ENCODE measurements at regions not wholly inside any gene's neighbourhood (a gene's known extent, or its start where the extent isn't known, plus 50 kb on each side); places are given as distances from the start of the nearest gene placed in this dataset.

- TF ChIP-seq SIN3A (IDR thresholded peaks at IDR 0.05; ENCODE audit: low read depth, low read length), result no peak
- TF ChIP-seq MXI1 (IDR thresholded peaks at IDR 0.05; ENCODE audit: low read depth, low read length), result no peak
- TF ChIP-seq TARDBP (IDR thresholded peaks at IDR 0.05; ENCODE audit: borderline replicate concordance), result no peak
- no peak for TF ChIP-seq EED (IDR thresholded peaks at IDR 0.05; ENCODE audit: low read depth)
Measured at GRCh38 chr7:109930049-109930448, 1160.9 kb upstream of the LRRN3 start (continued).

GRCh38 chr7:109939207-109939606 is 1151.7 kb upstream of the LRRN3 start:
- POLR2A ChIA-PET, result no interaction called here
- in situ Hi-C loops (cut with MboI), result no loop called here
- Histone ChIP-seq H3K4me3 (no peak overlapping the region), H3K9ac (ENCODE audit: control insufficient read depth, insufficient read depth, low read length) (no peak overlapping the region), H3K27ac (ENCODE audit: control insufficient read depth, insufficient read depth) (no peak overlapping the region), H3K4me1 (ENCODE audit: control insufficient read depth, insufficient read depth, low read length) (no peaks in the 10 kb centered on the region), H3K79me2 (ENCODE audit: control insufficient read depth, insufficient read depth, low read length) (no peaks in the 10 kb centered on the region), H3K27me3 (replicated peaks in 1 of 2; ENCODE audit: control insufficient read depth in 2 of 2, insufficient read depth in 2 of 2, low read length in 1 of 2) (no peaks in the 10 kb centered on the region), H3K4me2 (ENCODE audit: control insufficient read depth, insufficient read depth) (no peak overlapping the region), H2AFZ (ENCODE audit: control insufficient read depth, low read depth, low read length) (no peak overlapping the region), H3K36me3 (ENCODE audit: control insufficient read depth in 2 of 2, insufficient read depth in 2 of 2, low read length in 1 of 2) (no peaks in the 10 kb centered on the region), H4K20me1 (ENCODE audit: control insufficient read depth, insufficient read depth) (no peaks in the 10 kb centered on the region), H3K9me3 (replicated peaks; ENCODE audit: control insufficient read depth, insufficient read depth, low read length) (no peaks in the 10 kb centered on the region)
- CTCF ChIA-PET, result interaction anchor here (0.6 kb wide), 1 partner anchor 1797 kb away, joined by 3 read pairs; no protein-coding TSS in a partner anchor
- TF ChIP-seq IRF3 (IDR thresholded peaks at IDR 0.05) (no peak), REST (IDR thresholded peaks at IDR 0.05; ENCODE audit: low read depth, low read length) (no peak), TARDBP (IDR thresholded peaks at IDR 0.05; ENCODE audit: borderline replicate concordance) (no peak), BCL11A (IDR thresholded peaks at IDR 0.05; ENCODE audit: low read depth, low read length) (no peak), YBX1 (IDR thresholded peaks at IDR 0.05) (no peak)
- FAIRE-seq, result no peak
- WGBS (ENCODE audit: insufficient coverage, insufficient replicate concordance, low lambda C conversion rate, missing lambda C conversion rate), result 0% methylated on average over 2 of the region's 2 CpGs
- SMC1A ChIA-PET (ENCODE audit: uncharacterized antibody, unreplicated experiment), result no interaction called here
- ATAC-seq, result no peak
- no peak for DNase-seq (ENCODE audit: low read depth, low spot score)
- intact Hi-C loops (cut with micrococcal nuclease; ENCODE audit: unreplicated experiment), result no loop called here
- RAD21 ChIA-PET (ENCODE audit: unreplicated experiment), result no interaction called here
- no TSS peak for BruUV-seq (replicated peaks)
